K562 (cell line): ENCODE measurements at regions not wholly inside any gene's neighbourhood (a gene's known extent, or its start where the extent isn't known, plus 50 kb on each side); places are given as distances from the start of the nearest gene placed in this dataset.

Experiments used
- JUND ChIP-seq, 2 experiments: IDR thresholded peaks; 2 replicates in 1 of 2; 3 replicates in 1 of 2; pipeline ENCODE4 v1.6.1; 2011; ENCODE audit warnings: borderline replicate concordance in 2 of 2, low read depth in 2 of 2, low read length in 2 of 2, improper control_type of control experiment in 1 of 2, missing biosample characterization in 1 of 2, missing genetic modification characterization in 1 of 2, missing genetic modification reagents in 1 of 2
- SIN3A ChIP-seq, 2 experiments: fragments of 150-350 bp in 1 of 2; IDR thresholded peaks; 2 replicates each; pipeline ENCODE4 v1.6.1; 2011 to 2016; ENCODE audit warnings: borderline replicate concordance in 2 of 2, low read depth in 2 of 2, low read length in 2 of 2, mild to moderate bottlenecking in 2 of 2, moderate library complexity in 2 of 2; ENCODE audit not compliant: control insufficient read depth in 1 of 2
- ZBTB33 ChIP-seq: sonication (generic); formaldehyde crosslinking; IDR thresholded peaks from 2 replicates; pipeline ENCODE4 v1.8.1; 2023; ENCODE audit warnings: mild to moderate bottlenecking, missing genetic modification reagents
- ZNF274 ChIP-seq: IDR thresholded peaks from 2 replicates; pipeline ENCODE4 v1.6.1; 2011; ENCODE audit warnings: low read depth, mild to moderate bottlenecking, low read length, moderate library complexity, borderline replicate concordance
- ZNF76 ChIP-seq: fragments of 250-450 bp; sonication (Bioruptor Pico); IDR thresholded peaks from 2 replicates; pipeline ENCODE4 v1.4.0; 2020; ENCODE audit warnings: mild to moderate bottlenecking, moderate library complexity, borderline replicate concordance
- TF ChIP-seq, protein P1 (sequence below): sonication (generic); formaldehyde crosslinking; IDR thresholded peaks from 2 replicates; pipeline ENCODE4 v1.5.0; 2020; ENCODE audit warnings: missing genetic modification reagents
- TF ChIP-seq, protein P2 (sequence below): sonication (generic); formaldehyde crosslinking; IDR thresholded peaks from 2 replicates; pipeline ENCODE4 v1.8.1; 2023; ENCODE audit warnings: mild to moderate bottlenecking, missing genetic modification reagents
- TF ChIP-seq, protein P3 (sequence below): fragments of 450-650 bp; formaldehyde crosslinking; IDR thresholded peaks from 2 replicates; pipeline ENCODE4 v1.4.0; 2022; ENCODE audit warnings: missing genetic modification characterization
- TF ChIP-seq, protein P4 (sequence below), 3 experiments: IDR thresholded peaks in 2 of 3; conservative IDR thresholded peaks in 1 of 3; 2 replicates each; pipeline ENCODE4 v1.5.1; 2011 to 2012; ENCODE audit warnings: low read length in 3 of 3, mild to moderate bottlenecking in 3 of 3, control low read depth in 2 of 3, improper control_type of control experiment in 1 of 3, inconsistent platforms in 1 of 3, low read depth in 1 of 3, mixed read lengths in 1 of 3, moderate library complexity in 1 of 3; ENCODE audit not compliant: insufficient read depth in 2 of 3

DNA sequence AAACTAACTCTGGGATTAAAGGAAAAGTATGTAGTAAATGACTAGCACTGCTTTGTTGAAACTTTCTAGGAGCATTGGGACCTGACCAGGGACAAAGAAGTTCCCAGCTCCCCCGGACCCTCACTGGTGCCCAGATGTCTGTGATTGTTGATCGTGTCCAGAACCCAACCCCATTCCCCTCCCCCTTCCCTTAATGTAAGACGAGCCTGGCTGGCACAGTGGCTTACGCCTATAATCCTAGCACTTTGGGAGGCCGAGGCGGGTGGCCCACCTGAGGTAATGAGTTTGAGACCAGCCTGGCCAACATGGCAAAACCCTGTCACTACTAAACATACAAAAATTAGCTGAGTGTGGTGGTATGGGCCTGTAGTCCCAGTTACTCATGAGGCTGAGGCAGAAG, 750.3 kb downstream of the CBLN4 start:
- TF ChIP-seq ZNF274: no peak
- TF ChIP-seq, protein P1, sequence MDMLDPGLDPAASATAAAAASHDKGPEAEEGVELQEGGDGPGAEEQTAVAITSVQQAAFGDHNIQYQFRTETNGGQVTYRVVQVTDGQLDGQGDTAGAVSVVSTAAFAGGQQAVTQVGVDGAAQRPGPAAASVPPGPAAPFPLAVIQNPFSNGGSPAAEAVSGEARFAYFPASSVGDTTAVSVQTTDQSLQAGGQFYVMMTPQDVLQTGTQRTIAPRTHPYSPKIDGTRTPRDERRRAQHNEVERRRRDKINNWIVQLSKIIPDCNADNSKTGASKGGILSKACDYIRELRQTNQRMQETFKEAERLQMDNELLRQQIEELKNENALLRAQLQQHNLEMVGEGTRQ: no peak
- TF ChIP-seq JUND (IDR thresholded peaks at IDR 0.05; ENCODE audit: borderline replicate concordance, low read depth, low read length): no peak
- TF ChIP-seq JUND (tag; IDR thresholded peaks at IDR 0.05; ENCODE audit: borderline replicate concordance, low read depth, low read length): no peak
- TF ChIP-seq, protein P2, sequence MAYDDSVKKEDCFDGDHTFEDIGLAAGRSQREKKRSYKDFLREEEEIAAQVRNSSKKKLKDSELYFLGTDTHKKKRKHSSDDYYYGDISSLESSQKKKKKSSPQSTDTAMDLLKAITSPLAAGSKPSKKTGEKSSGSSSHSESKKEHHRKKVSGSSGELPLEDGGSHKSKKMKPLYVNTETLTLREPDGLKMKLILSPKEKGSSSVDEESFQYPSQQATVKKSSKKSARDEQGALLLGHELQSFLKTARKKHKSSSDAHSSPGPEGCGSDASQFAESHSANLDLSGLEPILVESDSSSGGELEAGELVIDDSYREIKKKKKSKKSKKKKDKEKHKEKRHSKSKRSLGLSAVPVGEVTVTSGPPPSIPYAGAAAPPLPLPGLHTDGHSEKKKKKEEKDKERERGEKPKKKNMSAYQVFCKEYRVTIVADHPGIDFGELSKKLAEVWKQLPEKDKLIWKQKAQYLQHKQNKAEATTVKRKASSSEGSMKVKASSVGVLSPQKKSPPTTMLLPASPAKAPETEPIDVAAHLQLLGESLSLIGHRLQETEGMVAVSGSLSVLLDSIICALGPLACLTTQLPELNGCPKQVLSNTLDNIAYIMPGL (CRISPR knock-in tag): no peak
- TF ChIP-seq, protein P3, sequence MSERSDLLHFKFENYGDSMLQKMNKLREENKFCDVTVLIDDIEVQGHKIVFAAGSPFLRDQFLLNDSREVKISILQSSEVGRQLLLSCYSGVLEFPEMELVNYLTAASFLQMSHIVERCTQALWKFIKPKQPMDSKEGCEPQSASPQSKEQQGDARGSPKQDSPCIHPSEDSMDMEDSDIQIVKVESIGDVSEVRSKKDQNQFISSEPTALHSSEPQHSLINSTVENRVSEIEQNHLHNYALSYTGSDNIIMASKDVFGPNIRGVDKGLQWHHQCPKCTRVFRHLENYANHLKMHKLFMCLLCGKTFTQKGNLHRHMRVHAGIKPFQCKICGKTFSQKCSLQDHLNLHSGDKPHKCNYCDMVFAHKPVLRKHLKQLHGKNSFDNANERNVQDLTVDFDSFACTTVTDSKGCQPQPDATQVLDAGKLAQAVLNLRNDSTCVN (CRISPR knock-in tag): no peak
- TF ChIP-seq, protein P4, sequence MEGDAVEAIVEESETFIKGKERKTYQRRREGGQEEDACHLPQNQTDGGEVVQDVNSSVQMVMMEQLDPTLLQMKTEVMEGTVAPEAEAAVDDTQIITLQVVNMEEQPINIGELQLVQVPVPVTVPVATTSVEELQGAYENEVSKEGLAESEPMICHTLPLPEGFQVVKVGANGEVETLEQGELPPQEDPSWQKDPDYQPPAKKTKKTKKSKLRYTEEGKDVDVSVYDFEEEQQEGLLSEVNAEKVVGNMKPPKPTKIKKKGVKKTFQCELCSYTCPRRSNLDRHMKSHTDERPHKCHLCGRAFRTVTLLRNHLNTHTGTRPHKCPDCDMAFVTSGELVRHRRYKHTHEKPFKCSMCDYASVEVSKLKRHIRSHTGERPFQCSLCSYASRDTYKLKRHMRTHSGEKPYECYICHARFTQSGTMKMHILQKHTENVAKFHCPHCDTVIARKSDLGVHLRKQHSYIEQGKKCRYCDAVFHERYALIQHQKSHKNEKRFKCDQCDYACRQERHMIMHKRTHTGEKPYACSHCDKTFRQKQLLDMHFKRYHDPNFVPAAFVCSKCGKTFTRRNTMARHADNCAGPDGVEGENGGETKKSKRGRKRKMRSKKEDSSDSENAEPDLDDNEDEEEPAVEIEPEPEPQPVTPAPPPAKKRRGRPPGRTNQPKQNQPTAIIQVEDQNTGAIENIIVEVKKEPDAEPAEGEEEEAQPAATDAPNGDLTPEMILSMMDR (IDR thresholded peaks at IDR 0.05 in 2 of 3, conservative IDR thresholded peaks at IDR 0.05 in 1 of 3; ENCODE audit: insufficient read depth in 2 of 3, low read depth in 1 of 3, low read length in 3 of 3): no peak
- no peak for TF ChIP-seq SIN3A (IDR thresholded peaks at IDR 0.05; ENCODE audit: borderline replicate concordance in 2 of 2, control insufficient read depth in 1 of 2, low read depth in 2 of 2, low read length in 2 of 2)
- no peak for TF ChIP-seq ZBTB33 (CRISPR knock-in tag)
- TF ChIP-seq ZNF76 (CRISPR knock-in tag): no peak
